ENCODE measurements at regions not wholly inside any gene's neighbourhood (a gene's known extent, or its start where the extent isn't known, plus 50 kb on each side); places are given as distances from the start of the nearest gene placed in this dataset.
"Not testable (repeated sequence)": the region's sequence is repeated elsewhere in the genome, so short reads cannot be mapped to it uniquely, and the experiment has no call there.

DNA sequence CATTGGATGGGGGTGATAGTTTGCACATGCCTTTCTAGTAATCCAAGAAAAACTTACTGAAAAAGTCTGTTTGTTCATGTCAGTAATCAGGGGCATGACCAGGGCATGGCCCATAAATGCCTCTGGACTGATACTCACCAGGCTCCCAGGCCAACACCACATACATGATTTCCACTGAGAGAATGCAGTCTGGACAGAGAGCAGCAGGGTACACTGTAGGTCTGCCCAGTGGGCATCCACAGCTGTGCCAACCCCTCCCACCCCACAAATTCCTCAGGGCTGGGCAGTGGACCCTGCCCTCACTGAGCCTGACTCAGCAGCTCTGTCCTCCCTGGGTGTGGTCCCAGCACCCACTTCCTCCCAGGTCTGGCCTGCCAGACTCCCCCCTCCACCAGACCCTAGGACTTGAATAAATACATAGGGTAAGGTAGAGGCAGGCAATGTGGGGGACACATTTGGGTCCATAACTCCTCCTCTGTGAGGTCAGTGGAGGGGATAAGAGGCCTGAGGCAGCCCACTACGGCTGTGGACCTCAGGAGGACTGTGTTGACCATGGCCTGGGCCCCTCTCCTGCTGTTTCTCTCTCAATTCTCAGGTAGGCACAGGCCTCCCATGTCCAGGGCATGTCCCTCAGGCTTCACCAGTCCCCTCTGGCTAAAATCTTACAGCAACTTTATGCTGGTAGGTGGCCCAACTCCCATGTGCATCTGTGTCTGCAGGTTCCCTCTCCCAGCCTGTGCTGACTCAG lies 92.2 kb upstream of the TOP3B start:
- no peak for DNase-seq

DNA sequence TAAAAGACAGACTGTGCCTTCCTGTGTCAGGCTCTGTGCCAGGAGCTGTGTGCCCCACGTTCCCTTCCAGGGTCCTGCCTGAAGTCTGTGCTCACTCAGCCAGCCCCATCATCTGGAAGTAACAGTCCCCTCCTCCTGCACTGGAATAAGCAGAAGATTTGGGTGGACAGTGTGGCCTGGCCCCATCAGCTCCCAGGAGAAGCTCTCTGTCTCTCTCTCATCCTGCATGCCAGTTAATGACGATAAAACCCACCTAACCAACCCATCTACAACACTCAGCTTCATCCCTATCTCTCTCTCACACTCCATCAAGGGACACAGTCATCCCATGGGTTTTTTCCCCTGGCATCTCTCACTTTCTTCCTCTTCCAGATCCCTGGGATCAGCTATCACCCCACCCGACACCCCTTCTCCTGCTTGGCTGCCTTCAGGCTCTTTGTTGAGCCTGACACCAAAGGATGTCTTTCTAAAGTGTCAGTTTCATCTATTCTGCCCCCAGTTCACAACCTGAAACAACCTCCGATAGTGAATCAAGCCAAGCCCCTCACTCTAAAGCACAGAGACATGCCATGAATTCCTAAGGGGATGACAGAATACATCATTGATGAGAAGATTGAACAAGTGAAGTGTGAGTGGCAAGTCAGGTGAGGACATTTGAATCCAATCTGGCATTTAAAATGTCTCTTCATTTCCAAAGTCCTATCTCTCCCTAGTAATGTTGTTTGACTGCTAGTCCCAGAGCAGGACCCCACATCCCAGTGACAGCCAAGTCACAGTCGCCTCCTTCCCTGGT lies 91.4 kb upstream of the TOP3B start:
- no peak for DNase-seq

GRCh38 chr22:22072169-22072836 lies 89.7 kb upstream of the TOP3B start:
- DNase-seq, result no peak

GRCh38 chr22:22071455-22071854 lies 88.9 kb upstream of the TOP3B start:
- no peak for DNase-seq

DNA sequence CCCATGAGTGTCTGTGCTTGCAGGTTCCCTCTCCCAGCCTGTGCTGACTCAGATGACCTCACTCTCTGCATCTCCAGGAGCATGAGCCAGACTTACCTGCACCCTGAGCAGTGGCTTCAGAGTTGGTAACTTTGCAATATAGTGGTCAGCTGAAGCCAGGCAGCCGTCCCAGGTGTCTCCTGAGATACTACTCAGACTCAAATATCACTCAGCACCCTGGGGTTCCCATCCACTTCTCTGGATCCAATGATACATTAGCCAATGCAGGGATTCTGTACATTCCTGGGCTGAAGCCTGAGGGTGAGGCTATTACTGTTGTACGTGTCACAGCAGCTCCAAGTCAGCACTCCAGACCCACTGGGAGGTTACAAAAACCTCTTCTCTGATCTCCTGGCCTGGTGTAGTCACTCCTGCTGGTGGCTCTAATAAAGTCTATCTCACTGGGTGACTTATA lies 87.8 kb upstream of the TOP3B start:
- no peak for DNase-seq

- no peak for DNase-seq
Measured at GRCh38 chr22:22069450-22070370, 87.1 kb upstream of the TOP3B start.

DNA sequence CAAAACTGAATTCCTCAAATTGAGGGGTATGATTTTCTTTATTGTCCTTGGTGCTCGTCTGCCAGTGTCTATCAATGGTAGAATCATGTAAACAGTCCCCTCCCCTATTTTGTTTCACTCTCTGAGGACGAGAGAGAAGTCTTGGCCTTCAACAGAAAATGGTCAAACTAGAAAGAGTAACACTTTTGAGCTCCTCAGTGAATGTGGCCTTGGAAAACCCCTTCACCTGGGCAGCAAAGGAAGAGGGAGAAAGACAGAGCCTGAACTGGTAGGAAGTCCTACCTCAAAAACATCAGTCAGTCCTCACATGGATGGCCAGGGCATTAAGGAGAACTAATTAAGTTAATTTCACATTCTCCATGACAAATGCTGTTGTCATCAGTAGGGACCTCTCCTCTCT lies 86.1 kb upstream of the TOP3B start:
- no peak for DNase-seq

DNA sequence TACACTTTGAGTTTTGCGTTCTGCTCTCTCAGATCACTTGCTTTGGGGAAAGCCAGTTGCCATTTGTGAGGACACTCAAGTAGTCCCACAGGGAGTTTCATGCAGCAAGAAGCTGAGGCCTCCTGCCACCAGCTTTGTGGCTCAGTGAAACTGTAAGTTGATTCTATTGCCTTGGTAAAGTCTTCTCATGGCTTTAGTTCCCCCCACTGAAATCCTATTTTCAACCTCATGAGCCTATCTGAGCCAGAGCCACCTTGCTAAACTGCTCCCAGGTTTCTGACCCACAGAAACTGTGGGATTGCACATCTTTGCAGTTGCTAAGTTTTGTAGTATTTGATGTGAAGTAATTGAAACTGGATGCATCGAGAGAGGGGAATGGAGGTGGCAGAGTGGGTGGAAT lies 85.4 kb upstream of the TOP3B start:
- no peak for DNase-seq

- DNase-seq, result no peak
Measured at GRCh38 chr22:22067192-22067591, 84.6 kb upstream of the TOP3B start.

DNA sequence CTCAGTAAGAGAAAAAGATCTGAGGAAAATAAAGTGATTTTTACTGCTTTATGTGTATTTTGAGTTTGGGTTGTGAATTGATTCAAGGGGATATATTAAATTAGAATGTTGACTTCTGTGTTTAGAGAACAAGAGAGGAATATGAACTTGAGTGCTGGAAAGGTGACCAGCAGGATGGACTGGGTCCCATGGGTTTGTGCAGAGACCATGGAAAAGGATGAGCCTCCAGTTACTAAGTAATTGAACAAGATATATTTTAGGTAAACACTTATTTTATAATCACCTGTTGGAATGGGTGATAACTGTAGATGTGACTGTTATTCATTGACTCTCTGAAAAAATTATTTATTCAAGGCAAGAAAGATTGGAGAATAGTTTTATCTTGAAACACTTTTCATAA lies 82.0 kb upstream of the TOP3B start:
- DNase-seq, result no peak

DNA sequence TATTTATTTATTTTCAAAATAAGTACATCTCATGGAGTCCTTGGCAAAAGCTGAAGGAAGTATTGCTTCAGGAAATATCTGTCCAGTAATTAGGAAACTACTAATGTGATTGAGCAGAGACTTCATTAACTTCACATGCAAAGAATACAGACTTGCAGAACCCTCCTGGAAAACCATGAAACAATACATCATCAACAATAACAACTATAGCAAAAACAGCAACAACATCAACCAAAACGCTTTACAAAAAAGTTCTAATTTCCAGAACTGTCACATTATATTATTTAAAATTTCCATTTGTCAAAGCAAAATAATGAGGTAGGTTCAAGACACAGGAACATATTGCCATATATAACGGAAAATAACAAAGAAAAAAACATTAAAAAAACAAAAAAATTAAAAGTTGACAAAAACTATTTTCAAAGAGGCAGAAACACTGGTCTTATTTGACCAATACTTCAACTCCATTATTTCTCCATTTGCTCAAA lies 79.8 kb upstream of the TOP3B start:
- no peak for DNase-seq

DNA sequence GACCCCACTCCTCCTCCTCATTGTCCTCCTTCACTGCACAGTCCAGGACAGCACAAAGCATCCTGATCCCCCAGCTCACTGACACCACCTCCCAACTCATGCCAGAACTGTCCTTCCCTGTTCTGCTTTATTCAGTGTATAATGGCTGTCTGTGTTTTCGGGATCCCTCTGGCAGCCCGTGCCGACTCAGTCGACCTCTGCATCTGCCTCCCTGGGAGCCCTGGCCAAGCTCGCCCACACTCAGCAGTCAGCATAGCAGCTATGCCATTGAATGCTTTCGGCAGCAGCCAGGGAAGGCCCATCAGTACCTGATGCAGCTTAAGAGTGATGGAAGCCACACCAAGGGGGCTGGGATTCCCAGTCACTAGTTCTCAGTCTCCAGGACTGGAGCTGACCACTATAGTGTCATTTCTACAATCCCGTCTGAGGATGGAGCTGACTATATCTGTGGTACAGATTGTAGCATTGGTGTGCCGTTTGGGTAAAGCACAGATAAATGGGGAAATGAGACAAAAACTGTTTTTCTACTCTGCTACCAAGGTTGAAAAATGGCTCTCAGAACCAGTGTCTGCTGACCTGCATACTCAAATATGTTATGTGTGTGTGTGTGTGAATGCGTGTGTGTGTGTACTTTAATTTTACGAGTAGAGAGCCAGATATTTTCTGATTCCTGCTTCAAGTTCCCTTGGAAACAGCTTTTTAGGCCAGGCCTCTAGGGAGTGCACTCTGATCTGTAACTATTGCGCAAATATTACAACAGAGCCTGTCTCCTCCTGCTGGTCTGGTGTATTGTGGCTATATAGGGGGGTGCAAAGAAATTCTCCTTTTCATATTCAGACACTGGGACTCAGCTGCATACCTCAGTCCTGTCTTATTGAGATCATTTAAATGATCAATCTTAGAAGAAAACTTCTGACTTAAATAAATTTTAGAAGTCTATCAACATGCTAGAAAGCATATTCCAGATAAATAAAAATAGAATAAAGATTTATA lies 78.8 kb upstream of the TOP3B start:
- DNase-seq, result no peak

DNA sequence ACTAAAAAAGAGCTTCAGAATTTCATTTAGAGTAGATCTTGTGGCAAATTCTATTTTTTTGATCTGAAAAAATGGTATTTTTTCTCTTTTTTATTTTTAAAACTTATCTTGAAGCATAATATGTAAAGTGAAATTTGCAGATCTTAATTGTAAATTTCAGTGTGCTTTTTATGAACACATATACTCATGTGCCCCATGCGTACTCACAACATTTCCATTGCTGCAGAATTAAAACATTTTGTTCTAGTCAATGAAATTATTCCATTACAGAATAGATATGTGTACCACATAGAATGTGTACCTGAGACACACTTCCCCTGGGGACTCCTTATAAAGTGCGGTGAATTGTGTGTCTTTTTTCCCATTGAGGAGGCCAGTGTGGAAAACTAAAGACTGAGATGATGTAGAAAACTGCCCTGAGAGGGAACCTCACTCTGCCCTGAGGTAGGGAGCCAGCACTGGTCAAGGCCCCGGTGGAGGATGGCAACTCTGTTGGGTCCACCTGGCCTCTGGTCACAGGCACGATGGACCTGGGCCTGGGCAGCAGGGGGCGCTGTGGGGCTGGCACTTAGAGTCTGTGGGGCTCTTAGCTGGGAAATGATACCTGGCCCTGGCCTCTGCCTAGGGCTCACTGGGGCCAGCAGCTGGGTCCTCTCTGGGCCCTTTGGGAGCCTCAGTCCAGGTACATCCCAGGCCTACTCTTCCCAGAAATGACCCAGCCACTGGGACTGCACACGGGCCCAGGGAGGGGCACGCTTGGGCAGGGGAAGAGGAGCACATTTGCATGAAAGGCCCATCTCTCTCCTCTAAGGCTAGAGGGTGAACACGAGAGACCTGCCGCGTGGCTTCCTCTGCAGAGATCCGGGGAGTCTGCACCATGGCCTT lies 77.9 kb upstream of the TOP3B start:
- peak; percentile 19 to 52 for DNase-seq

DNA sequence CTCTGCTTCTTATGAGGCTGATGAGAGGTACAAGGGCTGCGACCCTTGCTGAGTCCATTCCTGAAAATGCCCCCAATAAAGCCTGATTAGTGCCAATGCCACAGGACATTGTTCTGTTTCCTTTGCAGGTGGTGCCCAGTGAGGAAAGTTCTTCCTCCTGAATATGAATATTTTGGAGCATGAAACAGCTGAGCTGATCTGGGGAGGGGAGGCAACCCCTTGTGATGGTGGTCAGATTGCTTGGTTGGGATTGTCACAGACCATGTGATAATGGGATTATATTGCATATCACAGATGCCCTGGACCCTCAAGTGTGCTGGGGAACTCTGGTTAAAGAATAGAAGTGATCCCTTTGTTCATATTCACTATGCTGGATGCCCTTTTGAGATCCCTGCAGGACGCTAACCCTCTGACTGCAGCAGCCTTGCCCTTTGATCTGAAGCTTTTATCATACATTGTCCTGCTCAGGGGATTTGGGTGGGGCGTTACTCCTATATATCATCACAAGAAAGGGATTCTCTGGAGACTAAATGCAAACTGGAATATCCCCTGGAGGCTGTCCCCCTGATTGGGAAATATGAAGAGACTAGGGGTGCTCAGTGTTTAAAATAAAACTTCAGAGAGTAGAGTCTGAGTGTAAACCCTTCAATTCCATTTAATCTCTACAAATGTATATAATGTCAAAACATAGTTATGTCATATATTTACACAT lies 76.9 kb upstream of the TOP3B start:
- DNase-seq, result no peak

DNA sequence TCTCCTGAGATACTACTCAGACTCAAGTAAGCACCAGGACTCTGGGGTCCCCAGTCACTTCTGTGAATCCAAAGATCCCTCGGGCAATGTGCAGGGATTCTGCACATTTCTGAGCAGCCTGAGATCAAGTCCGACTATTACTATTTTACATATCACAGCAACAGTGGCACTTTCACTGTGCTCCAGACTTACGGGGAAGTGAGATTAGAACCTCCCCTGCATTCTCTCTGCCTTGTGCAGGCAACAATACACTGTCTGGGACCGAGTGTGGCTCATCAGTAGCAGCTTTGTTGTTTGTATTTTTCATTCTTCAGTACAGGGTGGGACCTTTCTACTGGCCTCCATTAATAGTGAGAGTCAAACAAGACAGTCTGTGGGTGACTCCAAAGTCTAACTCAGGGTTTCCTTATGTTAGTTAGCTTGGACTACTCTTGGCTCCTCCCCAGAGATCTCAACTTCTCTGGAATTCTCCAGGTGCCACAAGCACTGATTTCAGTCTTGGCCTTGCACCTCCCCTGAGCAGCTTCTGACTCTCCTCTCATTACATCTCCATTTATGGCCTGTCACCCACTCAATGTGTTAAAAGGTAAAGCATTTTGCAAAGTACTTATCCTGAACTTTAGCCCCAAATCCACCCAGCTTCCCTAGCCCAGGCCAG lies 76.2 kb upstream of the TOP3B start:
- DNase-seq, result no peak

DNA sequence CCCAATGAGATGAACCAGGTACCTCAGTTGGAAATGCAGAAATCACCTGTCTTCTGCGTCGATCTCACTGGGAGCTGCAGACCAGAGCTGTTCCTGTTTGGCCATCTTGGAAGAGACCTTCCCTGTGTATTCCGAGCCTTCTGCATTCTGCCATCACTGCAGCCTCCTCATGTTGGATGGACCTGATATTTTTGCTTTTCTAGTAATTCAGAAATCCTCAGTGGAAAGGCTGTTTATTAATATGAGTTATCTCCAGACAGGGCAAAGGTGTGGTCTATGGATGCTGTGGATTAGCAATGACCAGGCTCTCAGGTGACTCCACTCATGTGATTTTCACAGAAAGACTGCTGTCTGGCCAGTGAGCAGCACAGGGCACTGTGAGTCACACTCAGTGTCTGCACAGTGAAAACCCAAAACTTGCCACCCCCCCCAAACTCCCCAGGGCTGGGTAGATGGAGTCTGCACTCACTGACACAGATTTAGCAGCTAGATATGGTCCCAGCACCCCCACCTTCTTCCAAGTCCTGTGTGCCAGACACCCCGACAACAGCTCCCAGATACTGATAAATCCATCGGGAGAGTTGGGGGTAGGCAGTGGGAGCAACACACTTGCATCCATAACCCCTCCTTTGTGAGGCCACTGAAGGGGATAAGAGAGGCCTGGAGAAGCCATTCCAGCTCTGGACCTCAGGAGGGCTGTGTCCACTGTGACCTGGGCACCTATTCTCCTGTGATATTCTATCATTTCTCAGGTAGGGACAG lies 75.2 kb upstream of the TOP3B start:
- DNase-seq, result no peak

DNA sequence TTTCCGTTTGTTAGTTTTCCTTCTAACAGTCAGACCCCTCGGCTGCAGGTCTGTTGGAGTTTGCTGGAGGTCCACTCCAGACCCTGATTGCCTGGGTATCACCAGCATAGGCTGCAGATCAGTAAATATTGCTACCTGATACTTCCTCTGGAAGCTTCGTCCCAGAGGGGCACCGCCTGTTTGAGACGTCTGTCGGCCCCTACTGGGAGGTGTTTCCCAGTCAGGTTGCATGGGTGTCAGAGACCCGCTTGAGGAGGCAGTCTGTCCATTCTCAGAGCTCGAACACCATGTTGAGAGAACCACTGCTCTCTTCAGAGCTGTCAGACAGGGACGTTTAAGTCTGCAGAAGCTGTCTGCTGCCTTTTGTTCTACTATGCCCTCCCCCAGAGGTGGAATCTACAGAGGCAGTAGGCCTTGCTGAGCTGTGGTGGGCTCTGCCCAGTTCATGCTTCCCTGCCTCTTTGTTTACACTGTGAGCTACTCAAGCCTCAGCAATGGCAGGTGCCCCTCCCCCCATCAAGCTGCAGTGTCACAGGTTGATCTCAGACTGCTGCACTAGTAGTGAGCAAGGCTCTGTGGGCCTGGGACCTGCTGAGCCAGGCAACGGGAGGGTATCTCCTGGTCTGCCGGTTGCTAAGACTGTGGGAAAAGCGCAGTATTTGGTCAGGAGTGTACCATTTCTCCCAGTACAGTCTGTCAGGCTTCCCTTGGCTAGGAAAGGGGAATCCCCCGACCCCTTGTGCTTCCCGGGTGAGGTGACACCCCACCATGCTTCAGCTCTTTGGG lies 74.4 kb upstream of the TOP3B start:
- DNase-seq, result not testable (repeated sequence)
